Limb (tissue), 2 donors: ENCODE measurements at regions not wholly inside any gene's neighbourhood (a gene's known extent, or its start where the extent isn't known, plus 50 kb on each side); places are given as distances from the start of the nearest gene placed in this dataset.

Experiments used
- DNase-seq, 2 donors: peaks; one replicate each; pipeline ENCODE4 v3.0.0-alpha.2; 2016; ENCODE audit errors: extremely low spot score in 2 of 2

GRCh38 chr5:106601620-106602019 is 1069.1 kb downstream of the EFNA5 start:
- DNase-seq: no peak

GRCh38 chr5:106600803-106601202 is 1069.9 kb downstream of the EFNA5 start:
- no peak for DNase-seq

- no peak for DNase-seq
These were observed 1074.9 kb downstream of the EFNA5 start for GRCh38 chr5:106595864-106596263.

GRCh38 chr5:106584268-106584667 is 1086.5 kb downstream of the EFNA5 start:
- DNase-seq: no peak

GRCh38 chr5:106578736-106579135 is 1092.0 kb downstream of the EFNA5 start:
- no peak for DNase-seq

- DNase-seq: no peak
These were observed 1095.9 kb downstream of the EFNA5 start for GRCh38 chr5:106574820-106575219.

- no peak for DNase-seq
These were observed 1104.7 kb downstream of the EFNA5 start for GRCh38 chr5:106566031-106566430.

GRCh38 chr5:106545325-106545724 is 1125.4 kb downstream of the EFNA5 start:
- DNase-seq: no peak

GRCh38 chr5:106543330-106543729 is 1127.4 kb downstream of the EFNA5 start:
- no peak for DNase-seq

- DNase-seq: no peak
These were observed 1140.6 kb downstream of the EFNA5 start for GRCh38 chr5:106530150-106530549.

- DNase-seq: no peak
These were observed 1145.3 kb downstream of the EFNA5 start for GRCh38 chr5:106525438-106525837.

- no peak for DNase-seq
These were observed 1146.9 kb downstream of the EFNA5 start for GRCh38 chr5:106523852-106524251.

- peak in 1 of 2 donors; percentile 38 for DNase-seq
These were observed 1148.4 kb downstream of the EFNA5 start for GRCh38 chr5:106522296-106522695.

GRCh38 chr5:106521701-106522100 is 1149.0 kb downstream of the EFNA5 start:
- DNase-seq: peak in 1 of 2 donors; percentile 4

GRCh38 chr5:106510321-106510720 is 1160.4 kb downstream of the EFNA5 start:
- no peak for DNase-seq

GRCh38 chr5:106508894-106509293 is 1161.8 kb downstream of the EFNA5 start:
- no peak for DNase-seq

- DNase-seq: no peak
These were observed 1176.8 kb downstream of the EFNA5 start for GRCh38 chr5:106493910-106494309.

GRCh38 chr5:106489004-106489403 is 1181.7 kb downstream of the EFNA5 start:
- DNase-seq: no peak

GRCh38 chr5:106488407-106488806 is 1182.3 kb downstream of the EFNA5 start:
- DNase-seq: no peak

- DNase-seq: no peak
These were observed 1189.4 kb downstream of the EFNA5 start for GRCh38 chr5:106481374-106481773.

GRCh38 chr5:106476630-106477029 is 1194.1 kb downstream of the EFNA5 start:
- no peak for DNase-seq

- DNase-seq: no peak
These were observed 1196.7 kb downstream of the EFNA5 start for GRCh38 chr5:106474066-106474465.

GRCh38 chr5:106459541-106459940 is 1211.2 kb downstream of the EFNA5 start:
- DNase-seq: no peak

GRCh38 chr5:106454651-106455415 is 1215.9 kb downstream of the EFNA5 start:
- DNase-seq: no peak
